Hepatocyte (in vitro differentiated cells): ENCODE measurements at regions not wholly inside any gene's neighbourhood (a gene's known extent, or its start where the extent isn't known, plus 50 kb on each side); places are given as distances from the start of the nearest gene placed in this dataset.

ENCODE experiments used
- DNase-seq: peaks from one replicate; pipeline ENCODE4 v3.0.0-alpha.2; 2016; ENCODE audit warnings: low spot score
- H2AFZ ChIP-seq: fragments of 200-600 bp; sonication (generic); 2 replicates; pipeline ENCODE4 v1.6.0; 2016; ENCODE audit warnings: antibody characterized with exemption, mild to moderate bottlenecking
- H3K27ac ChIP-seq: fragments of 200-600 bp; sonication (generic); 2 replicates; pipeline ENCODE4 v1.5.1; 2016; ENCODE audit warnings: mild to moderate bottlenecking
- H3K27me3 ChIP-seq: fragments of 200-600 bp; sonication (generic); 2 replicates; pipeline ENCODE4 v1.6.1; 2016
- H3K36me3 ChIP-seq: fragments of 200-600 bp; sonication (generic); replicated peaks from 2 replicates; pipeline ENCODE4 v1.5.1; 2016; ENCODE audit warnings: low read depth; ENCODE audit not compliant: insufficient read depth
- H3K4me1 ChIP-seq: fragments of 200-600 bp; sonication (generic); 2 replicates; pipeline ENCODE4 v1.5.1; 2016; ENCODE audit warnings: mild to moderate bottlenecking, moderate library complexity; ENCODE audit not compliant: insufficient read depth
- H3K4me2 ChIP-seq: fragments of 200-600 bp; sonication (generic); 2 replicates; pipeline ENCODE4 v1.6.0; 2016
- H3K4me3 ChIP-seq: fragments of 200-600 bp; sonication (generic); 2 replicates; pipeline ENCODE4 v1.5.1; 2016; ENCODE audit warnings: mild to moderate bottlenecking
- H3K79me2 ChIP-seq: fragments of 200-600 bp; sonication (generic); 2 replicates; pipeline ENCODE4 v1.6.0; 2017; ENCODE audit warnings: mild to moderate bottlenecking
- H3K9me2 ChIP-seq: fragments of 200-600 bp; sonication (generic); replicated peaks from 2 replicates; pipeline ENCODE4 v1.6.0; 2017; ENCODE audit warnings: mild to moderate bottlenecking; ENCODE audit not compliant: insufficient read depth
- H3K9me3 ChIP-seq: fragments of 200-600 bp; sonication (generic); 2 replicates; pipeline ENCODE4 v1.5.1; 2016; ENCODE audit warnings: low read depth, mild to moderate bottlenecking
- H4K20me1 ChIP-seq: fragments of 200-600 bp; sonication (generic); 2 replicates; pipeline ENCODE4 v1.6.0; 2016; ENCODE audit warnings: mild to moderate bottlenecking; ENCODE audit not compliant: insufficient read depth, poor library complexity, severe bottlenecking
- EZH2 ChIP-seq: fragments of 200-600 bp; sonication (generic); IDR thresholded peaks from 2 replicates; pipeline ENCODE4 v1.6.1; 2016; ENCODE audit warnings: antibody characterized with exemption, mild to moderate bottlenecking, borderline replicate concordance
- EZH2phosphoT487 ChIP-seq: fragments of 200-600 bp; sonication (generic); IDR thresholded peaks from one replicate; pipeline ENCODE4 v1.6.1; 2018; ENCODE audit warnings: antibody characterized with exemption, mild to moderate bottlenecking, low read depth, moderate library complexity; ENCODE audit not compliant: unreplicated experiment, severe bottlenecking
- WGBS: methylation state at CpG from one replicate; pipeline ENCODE4 v1.1.6; 2016; ENCODE audit warnings: low lambda C conversion rate; ENCODE audit errors: missing lambda C conversion rate; 5-methylcytosine and 5-hydroxymethylcytosine counted together
- TF ChIP-seq, protein P1 (sequence below): fragments of 200-600 bp; sonication (generic); IDR thresholded peaks from 2 replicates; pipeline ENCODE4 v1.5.1; 2016; ENCODE audit warnings: antibody characterized with exemption, mild to moderate bottlenecking; ENCODE audit not compliant: poor library complexity

DNA sequence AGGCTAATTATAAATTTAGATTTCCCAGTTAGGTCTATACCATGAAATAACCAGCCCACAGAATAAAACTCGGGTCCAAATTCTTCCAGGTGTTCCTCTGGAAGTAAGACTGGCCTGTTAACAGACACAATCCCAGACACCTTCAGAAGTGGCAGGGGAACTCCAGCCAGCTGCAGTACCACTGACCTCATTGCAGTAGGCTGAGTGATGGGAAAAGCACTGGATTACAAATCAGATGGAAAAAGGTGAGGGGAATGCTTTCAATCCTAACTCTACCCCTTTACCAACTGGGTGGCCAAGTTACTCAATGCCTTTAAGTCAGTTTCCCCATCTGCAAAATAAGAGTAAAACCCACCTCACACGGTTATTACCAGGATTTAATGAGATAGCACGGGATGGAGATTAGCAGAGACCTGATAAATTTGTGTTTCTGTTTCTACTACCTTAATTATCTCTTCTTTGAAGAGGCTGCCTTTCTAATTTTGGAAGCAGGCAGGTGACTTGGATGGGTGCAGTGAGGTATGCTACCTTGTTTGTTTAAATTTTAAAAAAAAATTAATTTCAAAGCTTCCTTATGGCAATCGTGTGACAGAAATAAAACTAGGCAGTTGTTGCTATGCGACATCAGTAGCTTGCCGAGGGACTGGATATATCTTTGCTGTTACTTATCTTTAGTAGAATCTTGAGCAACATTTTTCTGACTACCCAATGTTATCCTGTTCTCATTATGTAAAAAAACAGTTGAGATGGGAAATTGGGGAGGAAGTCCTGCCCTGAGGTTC, 167.3 kb upstream of the GRIN2B start:
- Histone ChIP-seq H3K9me2 (no peaks in the 10 kb centered on the region), H3K79me2 (no peaks in the 10 kb centered on the region), H3K27ac (no peak overlapping the region), H4K20me1 (no peaks in the 10 kb centered on the region), H3K4me2 (no peak overlapping the region), H2AFZ (no peak overlapping the region), H3K9me3 (no peaks in the 10 kb centered on the region), H3K36me3 (no peaks in the 10 kb centered on the region), H3K4me3 (no peak overlapping the region), H3K4me1 (no peaks in the 10 kb centered on the region), H3K27me3 (no peaks in the 10 kb centered on the region)
- DNase-seq = no peak
- 67% methylated on average over 6 of the region's 6 CpGs for WGBS
- TF ChIP-seq EZH2 (no peak), EZH2phosphoT487 (no peak)
- TF ChIP-seq, protein P1, sequence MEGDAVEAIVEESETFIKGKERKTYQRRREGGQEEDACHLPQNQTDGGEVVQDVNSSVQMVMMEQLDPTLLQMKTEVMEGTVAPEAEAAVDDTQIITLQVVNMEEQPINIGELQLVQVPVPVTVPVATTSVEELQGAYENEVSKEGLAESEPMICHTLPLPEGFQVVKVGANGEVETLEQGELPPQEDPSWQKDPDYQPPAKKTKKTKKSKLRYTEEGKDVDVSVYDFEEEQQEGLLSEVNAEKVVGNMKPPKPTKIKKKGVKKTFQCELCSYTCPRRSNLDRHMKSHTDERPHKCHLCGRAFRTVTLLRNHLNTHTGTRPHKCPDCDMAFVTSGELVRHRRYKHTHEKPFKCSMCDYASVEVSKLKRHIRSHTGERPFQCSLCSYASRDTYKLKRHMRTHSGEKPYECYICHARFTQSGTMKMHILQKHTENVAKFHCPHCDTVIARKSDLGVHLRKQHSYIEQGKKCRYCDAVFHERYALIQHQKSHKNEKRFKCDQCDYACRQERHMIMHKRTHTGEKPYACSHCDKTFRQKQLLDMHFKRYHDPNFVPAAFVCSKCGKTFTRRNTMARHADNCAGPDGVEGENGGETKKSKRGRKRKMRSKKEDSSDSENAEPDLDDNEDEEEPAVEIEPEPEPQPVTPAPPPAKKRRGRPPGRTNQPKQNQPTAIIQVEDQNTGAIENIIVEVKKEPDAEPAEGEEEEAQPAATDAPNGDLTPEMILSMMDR = no peak

DNA sequence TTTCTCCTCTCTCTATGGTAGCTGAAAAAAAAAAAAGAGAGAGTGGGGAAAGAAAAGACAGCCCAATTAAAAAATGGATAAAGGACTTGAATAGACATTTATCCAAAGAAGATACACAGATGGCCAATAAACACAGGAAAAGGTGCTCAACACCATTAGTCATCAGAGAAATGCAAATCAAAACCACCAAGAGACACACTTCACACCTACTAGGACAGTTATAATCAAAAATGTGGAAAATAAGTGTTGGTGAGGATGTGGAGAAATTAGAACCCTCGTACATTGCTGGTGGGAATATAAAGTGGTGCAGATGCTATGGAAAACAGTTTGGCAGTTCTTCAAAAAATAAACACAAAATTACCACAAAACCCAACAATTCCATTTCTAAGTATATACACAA, 172.4 kb upstream of the GRIN2B start:
- no peaks in the 10 kb centered on the region for H4K20me1 ChIP-seq
- no peaks in the 10 kb centered on the region for H3K27me3 ChIP-seq
- H3K4me3 ChIP-seq = no peak overlapping the region
- H3K36me3 ChIP-seq = no peaks in the 10 kb centered on the region
- H2AFZ ChIP-seq = no peak overlapping the region
- DNase-seq = no peak
- no peaks in the 10 kb centered on the region for H3K79me2 ChIP-seq
- H3K9me3 ChIP-seq = no peaks in the 10 kb centered on the region
- WGBS = 77% methylated on average over 1 of the region's 1 CpG
- H3K27ac ChIP-seq = no peak overlapping the region
- TF ChIP-seq EZH2phosphoT487 (no peak), EZH2 (no peak)
- TF ChIP-seq, protein P1 = no peak
- H3K9me2 ChIP-seq = no peaks in the 10 kb centered on the region
- H3K4me2 ChIP-seq = no peak overlapping the region
- no peaks in the 10 kb centered on the region for H3K4me1 ChIP-seq

DNA sequence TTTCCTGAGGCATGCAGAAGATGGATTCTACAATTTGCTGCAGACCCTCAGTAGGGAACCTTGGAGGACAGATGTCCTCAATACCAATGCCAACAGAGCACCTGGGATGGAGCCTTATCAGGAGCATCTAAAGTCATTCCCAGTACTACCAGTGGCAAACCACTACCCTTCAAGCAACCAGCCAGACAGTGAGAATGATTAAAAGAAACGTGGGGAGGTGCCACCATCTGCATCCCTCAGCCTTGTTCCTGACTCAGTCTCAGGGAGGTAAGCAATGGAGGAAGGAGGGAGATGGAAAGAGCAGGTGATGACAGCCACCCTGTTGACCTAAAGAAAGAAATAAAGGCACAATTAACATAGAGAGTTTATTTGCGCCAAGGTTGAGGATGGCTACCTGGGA, 175.2 kb upstream of the GRIN2B start:
- Histone ChIP-seq H2AFZ (no peak overlapping the region), H3K9me2 (no peaks in the 10 kb centered on the region), H3K36me3 (no peaks in the 10 kb centered on the region), H3K4me3 (no peak overlapping the region), H4K20me1 (no peaks in the 10 kb centered on the region), H3K9me3 (no peaks in the 10 kb centered on the region), H3K79me2 (no peaks in the 10 kb centered on the region), H3K4me2 (no peak overlapping the region), H3K4me1 (no peaks in the 10 kb centered on the region), H3K27me3 (no peaks in the 10 kb centered on the region), H3K27ac (no peak overlapping the region)
- DNase-seq = no peak
- TF ChIP-seq, protein P1 = no peak
- TF ChIP-seq EZH2phosphoT487 = no peak
- TF ChIP-seq EZH2 = no peak
- 63% methylated on average over 2 of the region's 2 CpGs for WGBS
